HG03558 (cell line): ENCODE measurements at regions not wholly inside any gene's neighbourhood (a gene's known extent, or its start where the extent isn't known, plus 50 kb on each side); places are given as distances from the start of the nearest gene placed in this dataset.
"Not testable (repeated sequence)": the region's sequence is repeated elsewhere in the genome, so short reads cannot be mapped to it uniquely, and the experiment has no call there.

Experiments
- ATAC-seq: cut with Tn5 transposase; IDR thresholded peaks from one replicate; pipeline ENCODE4 v1.9.1; 2021; ENCODE audit warnings: moderate number of reproducible peaks; ENCODE audit not compliant: unreplicated experiment; ENCODE audit errors: extremely low read depth

- ATAC-seq = no peak
Measured at GRCh38 chr3:182300266-182300665, 493.0 kb upstream of the ATP11B start.

- ATAC-seq = no peak
Measured at GRCh38 chr3:182303169-182303568, 490.1 kb upstream of the ATP11B start.

DNA sequence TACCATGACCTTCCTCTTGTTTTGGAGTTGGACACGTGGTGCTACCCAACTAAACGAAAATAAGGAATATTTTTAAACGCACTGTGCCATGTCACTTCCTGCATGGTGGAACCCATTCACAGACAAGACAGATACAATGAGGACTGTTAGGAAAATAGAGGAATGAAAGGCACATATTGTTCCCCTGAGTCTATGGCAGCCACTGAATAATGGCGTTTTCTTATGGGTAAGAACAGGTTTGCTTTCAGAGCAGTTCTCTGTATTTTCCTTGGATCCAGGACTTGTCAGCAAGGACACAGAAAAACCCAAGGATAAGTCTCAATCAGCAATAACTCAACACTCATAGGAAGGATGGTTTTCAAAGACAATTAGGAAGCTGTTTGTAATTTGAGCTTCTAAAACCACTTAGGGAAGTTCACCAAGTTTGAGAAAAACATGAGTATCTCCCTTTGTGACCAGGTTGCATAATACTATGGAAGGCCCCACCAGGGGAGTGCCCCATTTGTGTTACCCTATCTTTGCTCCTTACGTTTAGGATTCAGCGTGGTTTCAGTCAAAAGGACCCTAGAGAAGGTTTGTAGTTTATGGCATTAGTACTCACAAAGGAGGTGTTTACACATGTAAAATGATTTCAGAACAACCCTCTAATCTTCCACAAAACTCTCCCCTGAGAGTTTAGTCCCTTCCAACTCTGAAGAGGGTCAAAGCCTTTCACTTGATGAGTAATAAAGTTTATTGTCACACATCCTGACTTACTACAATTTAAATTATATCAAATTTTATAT lies 487.2 kb upstream of the ATP11B start:
- ATAC-seq = no peak

DNA sequence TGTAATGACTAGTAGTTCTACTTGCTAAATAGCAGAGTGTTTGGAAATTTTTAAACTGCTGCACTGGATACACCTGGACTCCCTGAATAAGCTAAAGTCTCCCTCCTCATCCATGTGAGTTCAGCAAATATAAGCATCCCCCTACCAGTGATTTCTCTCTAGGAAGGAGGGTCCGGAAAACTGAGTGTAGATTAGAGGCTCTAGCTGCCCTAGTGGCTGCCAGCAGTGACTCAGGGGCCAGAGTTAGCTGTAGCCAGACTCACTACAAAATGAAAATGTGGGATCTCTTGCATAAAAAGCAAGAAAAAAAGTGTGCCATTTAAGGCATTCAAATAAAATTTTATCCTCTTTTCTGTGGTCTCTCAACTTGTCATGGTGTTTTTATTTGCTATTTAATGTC lies 485.0 kb upstream of the ATP11B start:
- ATAC-seq = no peak

- ATAC-seq = no peak
Measured at GRCh38 chr3:182309120-182309519, 484.2 kb upstream of the ATP11B start.

GRCh38 chr3:182315313-182315712 lies 478.0 kb upstream of the ATP11B start:
- ATAC-seq = no peak

GRCh38 chr3:182323126-182323700 lies 470.1 kb upstream of the ATP11B start:
- ATAC-seq = no peak

DNA sequence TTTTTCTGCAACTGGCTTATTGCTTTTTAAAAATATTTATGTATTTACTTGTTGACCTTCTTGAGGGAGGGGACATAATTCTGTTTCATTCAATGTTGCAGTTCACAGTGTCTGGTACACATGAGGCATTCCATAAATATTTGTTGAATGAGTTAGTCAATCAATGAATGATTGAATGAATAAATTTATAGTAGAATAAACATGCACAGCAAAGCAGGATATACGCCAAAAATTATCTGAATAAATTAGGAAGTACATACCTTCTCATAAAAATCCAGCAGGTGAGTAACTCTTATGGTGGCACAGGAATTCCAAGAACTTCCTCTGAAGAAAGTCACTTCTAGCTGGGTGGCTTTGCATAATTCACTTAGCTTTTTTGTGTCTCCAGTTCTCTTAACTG lies 469.4 kb upstream of the ATP11B start:
- no peak for ATAC-seq

DNA sequence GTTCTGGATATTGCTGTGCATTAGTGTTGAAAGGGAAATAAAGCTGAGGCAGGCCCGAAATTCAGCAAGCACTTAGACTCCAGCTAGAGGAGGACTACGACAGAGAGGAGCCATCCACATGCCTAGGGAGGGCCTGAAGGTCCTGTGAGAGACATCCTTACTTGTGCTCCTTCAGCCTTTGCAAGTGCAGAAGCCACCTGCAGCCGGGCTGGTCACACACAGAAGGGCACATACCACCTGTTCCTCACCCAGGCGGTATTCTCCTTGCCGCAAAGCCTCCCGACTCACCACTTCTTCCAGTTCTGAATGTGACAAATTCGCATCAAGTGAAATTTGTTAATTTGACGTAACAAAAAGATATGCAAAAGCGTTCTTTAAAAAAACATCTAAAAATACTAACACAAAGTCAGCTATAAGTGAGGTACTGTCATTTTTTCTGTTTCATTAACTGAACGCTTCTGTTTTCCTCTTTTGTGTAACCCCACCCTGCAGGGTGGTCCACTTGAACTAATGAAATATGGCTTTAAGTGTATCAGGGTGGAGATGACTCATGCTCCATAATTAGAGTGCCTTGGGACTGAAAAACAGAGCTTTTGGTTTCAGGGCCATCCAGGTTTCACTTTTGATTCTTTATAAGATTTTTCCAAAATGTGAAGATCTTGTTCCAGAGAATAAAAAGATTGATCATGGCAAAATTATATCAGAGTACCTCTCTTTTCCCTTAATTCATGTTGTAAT lies 467.9 kb upstream of the ATP11B start:
- ATAC-seq = no peak

GRCh38 chr3:182327196-182327681 lies 466.1 kb upstream of the ATP11B start:
- no peak for ATAC-seq

- no peak for ATAC-seq
Measured at GRCh38 chr3:182330646-182331045, 462.7 kb upstream of the ATP11B start.

DNA sequence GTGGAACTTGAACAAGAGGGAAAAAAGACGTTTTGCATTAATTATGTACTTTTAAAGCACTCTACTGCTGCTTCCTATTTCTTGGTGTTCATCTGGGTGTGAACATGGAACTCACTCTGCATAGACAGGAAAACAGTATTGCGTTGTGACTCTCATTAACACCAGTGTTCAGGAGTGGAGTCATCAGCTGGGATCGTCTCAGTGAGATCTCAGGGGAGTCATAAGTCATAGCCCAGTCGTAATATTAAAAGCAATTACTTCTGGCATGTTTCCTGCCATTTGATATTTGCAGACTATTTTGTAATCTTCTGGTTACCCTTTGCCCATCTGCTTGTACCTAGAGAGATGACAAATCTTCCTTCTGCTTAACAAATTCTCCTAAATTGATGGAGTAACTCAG lies 462.0 kb upstream of the ATP11B start:
- no peak for ATAC-seq

- no peak for ATAC-seq
Measured at GRCh38 chr3:182342252-182342651, 451.1 kb upstream of the ATP11B start.

DNA sequence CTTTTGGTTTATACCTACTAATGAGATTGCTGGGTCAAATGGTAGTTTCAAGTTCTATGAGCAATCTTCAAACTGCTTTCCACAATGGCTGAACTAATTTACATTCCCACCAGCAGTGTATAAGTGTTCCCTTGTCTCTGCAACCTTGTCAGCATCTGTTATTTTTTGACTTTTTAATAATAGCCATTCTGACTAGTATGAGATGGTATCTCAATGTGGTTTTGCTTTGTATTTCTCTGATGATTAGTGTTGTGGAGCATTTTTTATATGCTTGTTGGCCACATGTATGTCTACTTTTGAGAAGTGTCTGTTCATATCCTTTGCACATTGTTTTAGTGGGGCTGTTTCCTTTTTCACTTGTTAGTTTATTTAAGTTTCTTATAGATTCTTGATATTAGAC lies 449.3 kb upstream of the ATP11B start:
- ATAC-seq = not testable (repeated sequence)

DNA sequence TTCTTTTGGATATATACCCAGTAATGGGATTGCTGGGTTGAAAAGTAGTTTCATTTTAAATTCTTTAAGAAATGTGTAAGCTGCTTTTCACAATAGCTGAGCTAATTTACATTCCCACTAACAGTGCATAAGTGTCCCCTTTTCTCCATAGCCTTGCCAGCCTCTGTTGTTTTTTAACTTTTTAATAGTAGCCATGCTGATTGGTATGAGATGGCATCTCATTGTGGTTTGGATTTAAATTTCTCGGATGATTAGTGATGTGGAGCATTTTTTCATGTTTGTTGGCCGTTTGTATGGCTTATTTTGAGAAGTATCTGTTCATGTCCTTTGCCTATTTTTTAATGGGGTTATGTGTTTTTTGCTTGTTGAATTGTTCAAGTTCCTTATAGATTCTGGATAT lies 444.3 kb upstream of the ATP11B start:
- no peak for ATAC-seq

DNA sequence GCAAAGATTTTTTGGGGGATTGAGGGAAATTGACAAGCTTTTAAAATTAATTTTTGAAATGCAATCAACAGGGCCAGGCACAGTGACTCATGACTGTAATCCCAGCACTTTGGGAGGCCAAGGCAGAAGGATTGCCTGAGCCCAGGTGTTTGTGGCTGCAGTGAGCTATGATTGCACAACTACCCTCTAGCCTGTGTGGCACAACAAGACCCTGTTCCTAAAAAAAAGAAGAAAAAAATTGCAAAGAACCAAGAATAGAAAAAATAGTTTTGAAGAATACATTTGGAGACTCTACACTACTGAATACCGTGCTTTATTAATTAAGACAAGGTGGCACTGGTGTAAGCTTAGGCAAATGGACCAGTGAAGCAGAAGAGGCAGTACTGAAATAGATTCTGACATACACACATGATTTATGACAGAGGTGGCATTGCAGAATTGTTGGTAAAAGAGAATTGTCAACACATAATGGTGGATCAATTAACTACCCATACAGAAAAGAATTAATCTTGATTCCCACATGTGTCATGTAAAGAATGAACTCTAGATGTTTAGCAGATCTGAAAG lies 443.3 kb upstream of the ATP11B start:
- ATAC-seq = no peak

- no peak for ATAC-seq
Measured at GRCh38 chr3:182357928-182358327, 435.4 kb upstream of the ATP11B start.

- no peak for ATAC-seq
Measured at GRCh38 chr3:182364323-182364722, 429.0 kb upstream of the ATP11B start.

GRCh38 chr3:182364723-182365650 lies 428.3 kb upstream of the ATP11B start:
- ATAC-seq = no peak

DNA sequence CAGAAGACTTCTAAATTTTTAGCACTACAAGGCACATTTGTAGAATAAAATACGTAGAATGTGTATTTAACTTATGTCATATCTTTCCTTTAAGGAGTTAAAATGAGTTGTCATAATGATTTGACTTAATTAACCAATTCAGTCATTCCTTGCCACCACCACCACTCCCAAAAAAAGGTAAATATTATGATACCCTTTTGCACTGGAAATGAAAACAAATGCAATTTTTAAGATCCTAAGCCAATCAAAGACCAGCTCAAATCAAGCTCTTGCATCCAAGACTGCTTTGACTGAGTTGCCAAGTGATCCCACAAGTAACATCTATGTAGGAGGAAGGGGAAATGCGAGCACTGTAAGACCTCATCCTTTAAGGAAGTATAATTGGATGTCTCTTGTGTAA lies 426.6 kb upstream of the ATP11B start:
- no peak for ATAC-seq
